Endothelial cell of umbilical vein (primary cell): ENCODE measurements at regions not wholly inside any gene's neighbourhood (a gene's known extent, or its start where the extent isn't known, plus 50 kb on each side); places are given as distances from the start of the nearest gene placed in this dataset.

ENCODE experiments used
- CTCF ChIP-seq, 2 donors: IDR thresholded peaks; 1 replicate in 1 of 2; 2 replicates in 1 of 2; pipeline ENCODE4 v1.5.1; 2011; ENCODE audit warnings: low read length in 2 of 2, mild to moderate bottlenecking in 2 of 2, moderate library complexity in 2 of 2, control low read depth in 1 of 2, inconsistent platforms in 1 of 2, low read depth in 1 of 2; ENCODE audit not compliant: insufficient read depth in 1 of 2; ENCODE audit errors: extremely low read depth in 1 of 2
- EZH2 ChIP-seq: IDR thresholded peaks from 2 replicates; pipeline ENCODE4 v1.6.1; 2012; ENCODE audit warnings: borderline replicate concordance, low read depth, mild to moderate bottlenecking, moderate library complexity, low read length, inconsistent platforms; ENCODE audit not compliant: severe bottlenecking
- GATA2 ChIP-seq: IDR thresholded peaks from 2 replicates; pipeline ENCODE4 v1.7.0; 2011; ENCODE audit warnings: low read depth, mild to moderate bottlenecking, moderate library complexity, mixed read lengths, low read length; ENCODE audit not compliant: insufficient read length, insufficient read depth
- JUN ChIP-seq: IDR thresholded peaks from 2 replicates; pipeline ENCODE4 v1.6.1; 2011; ENCODE audit warnings: borderline replicate concordance, low read depth; ENCODE audit not compliant: insufficient read length, insufficient read depth
- MYC ChIP-seq: IDR thresholded peaks from one replicate; pipeline ENCODE4 v1.6.1; 2011; ENCODE audit warnings: mild to moderate bottlenecking, low read depth, low read length
- POLR2A ChIP-seq: IDR thresholded peaks from 2 replicates; pipeline ENCODE4 v1.6.1; 2012; ENCODE audit warnings: low read depth, mild to moderate bottlenecking, control low read depth, low read length
- POLR2AphosphoS5 ChIP-seq: IDR thresholded peaks from 2 replicates; pipeline ENCODE4 v1.6.1; 2012; ENCODE audit warnings: low read depth, mild to moderate bottlenecking, control low read depth, low read length, moderate library complexity; ENCODE audit not compliant: insufficient read depth

- no peak for TF ChIP-seq MYC
- TF ChIP-seq CTCF (IDR thresholded peaks at IDR 0.05; ENCODE audit: extremely low read depth in 1 of 2, insufficient read depth in 1 of 2, low read depth in 1 of 2, low read length in 2 of 2): no peak
- no peak for TF ChIP-seq EZH2
- TF ChIP-seq POLR2AphosphoS5: no peak
- TF ChIP-seq POLR2A: no peak
- no peak for TF ChIP-seq GATA2
- TF ChIP-seq JUN: no peak
Measured at GRCh38 chr6:108760126-108761050, 87.8 kb upstream of the ARMC2 start.
